ENCODE measurements at regions not wholly inside any gene's neighbourhood (a gene's known extent, or its start where the extent isn't known, plus 50 kb on each side); places are given as distances from the start of the nearest gene placed in this dataset.

DNA sequence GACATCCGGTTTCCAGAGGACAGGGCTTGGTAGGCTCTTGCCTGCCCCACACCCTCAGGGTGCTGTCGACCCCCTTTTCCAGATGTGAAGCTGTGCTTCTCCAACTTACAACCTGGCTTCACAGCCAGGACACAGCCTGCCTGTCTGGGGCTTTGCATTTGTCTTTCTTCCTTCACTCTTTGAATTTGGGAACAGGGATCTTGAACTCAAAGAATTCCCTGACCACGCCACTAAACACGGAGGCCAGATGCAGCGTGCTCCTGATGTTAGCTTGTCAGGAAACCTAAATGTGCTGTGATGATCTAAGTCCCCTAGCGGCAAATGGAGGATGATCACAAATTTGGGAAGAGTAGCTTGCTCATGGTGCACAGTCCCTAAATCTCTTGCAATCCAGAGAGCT is 244.8 kb upstream of the RGMA start:
- in situ Hi-C loops (cut with HindIII; ENCODE audit: low sequenced_read_pairs): loop anchor here (5.0 kb wide), 1 partner anchor 56 kb away; no protein-coding TSS in a partner anchor

DNA sequence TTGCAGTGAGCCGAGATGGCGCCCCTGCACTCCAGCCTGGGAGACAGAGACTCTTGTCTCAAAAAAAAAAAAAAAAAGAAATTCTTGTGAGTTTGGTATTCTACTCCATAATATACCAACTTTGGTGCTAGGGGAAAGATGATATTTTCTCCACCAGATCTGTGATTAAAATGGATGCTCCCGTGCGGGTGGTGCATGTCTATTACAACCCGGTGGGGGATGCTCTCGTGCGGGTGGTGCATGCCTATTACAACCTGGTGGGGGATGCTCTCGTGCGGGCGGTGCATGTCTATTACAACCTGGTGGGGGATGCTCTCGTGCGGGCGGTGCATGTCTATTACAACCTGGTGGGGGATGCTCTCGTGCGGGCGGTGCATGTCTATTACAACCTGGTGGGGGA is 244.1 kb upstream of the RGMA start:
- in situ Hi-C loops (cut with HindIII; ENCODE audit: low sequenced_read_pairs): loop anchor here (5.0 kb wide), 1 partner anchor 56 kb away; no protein-coding TSS in a partner anchor

GRCh38 chr15:93332168-93332553 is 243.2 kb upstream of the RGMA start:
- in situ Hi-C loops (cut with HindIII; ENCODE audit: low sequenced_read_pairs): loop anchor here (5.0 kb wide), 1 partner anchor 55 kb away; no protein-coding TSS in a partner anchor

DNA sequence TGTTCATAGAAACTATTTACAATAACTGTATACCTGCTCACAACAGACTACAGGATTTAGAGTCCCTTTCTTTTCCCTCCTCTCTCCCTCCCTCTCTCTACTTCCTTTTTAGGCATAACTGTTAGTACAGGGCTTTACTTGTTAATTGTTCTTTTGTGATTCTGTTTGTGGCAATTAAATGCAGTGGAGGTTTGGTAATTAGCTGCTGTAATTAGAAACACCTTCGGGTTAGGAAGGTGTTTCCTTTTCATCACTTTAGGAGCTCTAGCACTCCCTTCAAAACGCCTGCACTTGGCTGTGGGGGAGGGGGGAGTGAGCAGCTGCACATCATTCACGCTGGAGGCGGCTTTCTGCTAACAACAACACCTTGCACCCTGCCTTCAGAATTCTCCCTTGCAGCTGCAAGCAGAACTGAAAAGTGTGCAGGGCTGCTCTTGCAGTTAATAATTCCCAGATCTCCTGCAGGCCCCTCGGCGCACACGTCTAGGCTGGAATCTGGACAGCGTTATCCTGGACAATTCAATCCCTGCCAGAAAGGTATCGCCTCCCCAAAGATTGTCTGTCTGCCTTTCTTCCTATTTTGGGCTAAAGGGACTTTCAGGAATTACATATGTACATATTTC is 242.6 kb upstream of the RGMA start:
- in situ Hi-C loops (cut with HindIII; ENCODE audit: low sequenced_read_pairs): loop anchor here (5.0 kb wide), 1 partner anchor 54 kb away; no protein-coding TSS in a partner anchor

- in situ Hi-C loops (cut with HindIII; ENCODE audit: low sequenced_read_pairs): loop anchor here (5.0 kb wide), 1 partner anchor 54 kb away; no protein-coding TSS in a partner anchor
These were observed 242.0 kb upstream of the RGMA start for GRCh38 chr15:93330912-93331544.

- in situ Hi-C loops (cut with HindIII; ENCODE audit: low sequenced_read_pairs): no loop called here
These were observed 238.4 kb upstream of the RGMA start for GRCh38 chr15:93327364-93327763.

DNA sequence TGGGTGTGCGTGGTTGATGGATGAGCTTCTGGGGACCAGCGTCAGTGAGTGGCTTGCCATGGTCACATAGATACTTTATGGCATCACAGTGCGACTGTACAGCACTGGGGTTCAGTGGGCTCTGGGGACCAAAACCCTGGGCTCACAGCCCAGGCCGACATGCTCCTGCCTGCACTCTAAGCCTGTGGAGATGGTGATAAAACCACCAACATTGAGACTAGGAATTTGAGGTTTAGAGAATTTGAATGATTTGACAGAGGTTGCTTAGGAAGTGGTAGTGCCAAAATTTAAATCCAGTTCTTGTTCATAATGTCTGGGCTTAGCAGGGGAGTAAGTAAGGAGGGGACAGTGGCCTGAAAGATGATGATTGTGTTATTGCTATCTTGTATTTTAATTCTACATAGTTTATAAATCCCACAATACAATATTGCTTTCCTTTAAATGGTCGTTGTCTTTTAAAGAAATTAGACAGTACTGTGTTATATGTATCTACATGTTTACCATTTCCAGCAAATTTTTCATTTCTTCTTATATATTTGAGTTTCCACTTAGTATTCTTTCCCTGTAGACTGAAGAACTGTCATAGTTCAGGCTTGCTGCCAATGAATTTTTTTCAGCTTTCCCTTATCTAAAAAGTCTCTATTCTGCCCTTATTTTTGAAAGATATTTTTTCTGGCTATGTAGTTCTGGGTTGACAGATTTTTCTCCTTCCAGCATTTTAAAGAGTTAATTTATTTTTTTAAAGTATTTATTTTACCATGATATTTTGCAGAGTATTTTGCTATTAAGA is 235.4 kb upstream of the RGMA start:
- in situ Hi-C loops (cut with HindIII; ENCODE audit: low sequenced_read_pairs): no loop called here

DNA sequence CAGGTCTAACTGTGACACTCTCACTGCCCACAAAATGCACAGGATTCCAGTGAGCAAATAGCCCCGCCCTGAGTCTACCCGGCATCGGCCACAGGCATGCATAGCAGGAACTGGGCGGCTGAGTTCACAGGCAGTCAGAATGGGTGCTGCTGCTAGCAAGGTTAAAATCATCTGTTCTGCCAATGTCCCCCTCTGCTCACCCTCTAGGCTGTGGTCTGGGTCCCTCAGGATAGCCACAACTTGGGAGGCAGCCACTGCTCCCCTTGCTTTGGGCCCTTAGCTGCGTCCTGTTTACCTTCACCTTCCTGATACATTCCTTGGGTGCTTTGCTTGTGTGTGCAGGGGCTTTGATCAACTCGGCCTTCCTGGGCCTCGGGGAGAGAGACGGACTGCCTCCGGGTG is 232.9 kb upstream of the RGMA start:
- in situ Hi-C loops (cut with HindIII; ENCODE audit: low sequenced_read_pairs): no loop called here

- in situ Hi-C loops (cut with HindIII; ENCODE audit: low sequenced_read_pairs): no loop called here
These were observed 230.3 kb upstream of the RGMA start for GRCh38 chr15:93319121-93319814.

DNA sequence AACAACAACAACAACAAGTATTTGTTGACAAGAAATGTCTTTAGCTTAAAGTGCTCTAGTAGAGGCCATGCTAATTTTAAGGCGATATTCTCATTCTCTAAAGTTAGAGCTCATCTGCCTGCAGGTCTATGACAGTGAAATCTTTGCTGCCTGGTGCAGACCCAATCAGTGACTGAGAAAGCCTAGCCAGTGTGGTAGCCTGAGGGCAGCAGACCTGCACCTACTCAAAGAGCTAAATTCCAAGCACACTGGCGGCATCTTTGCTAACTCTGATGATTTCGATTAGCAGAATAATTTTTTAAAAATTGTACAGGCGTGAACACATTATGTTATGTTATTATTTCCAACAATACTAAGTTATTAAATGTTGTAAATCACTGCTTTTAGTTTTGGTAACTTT is 228.8 kb upstream of the RGMA start:
- in situ Hi-C loops (cut with HindIII; ENCODE audit: low sequenced_read_pairs): no loop called here

- in situ Hi-C loops (cut with HindIII; ENCODE audit: low sequenced_read_pairs): no loop called here
These were observed 225.2 kb upstream of the RGMA start for GRCh38 chr15:93314245-93314644.

- in situ Hi-C loops (cut with HindIII; ENCODE audit: low sequenced_read_pairs): no loop called here
These were observed 224.0 kb upstream of the RGMA start for GRCh38 chr15:93312891-93313486.

DNA sequence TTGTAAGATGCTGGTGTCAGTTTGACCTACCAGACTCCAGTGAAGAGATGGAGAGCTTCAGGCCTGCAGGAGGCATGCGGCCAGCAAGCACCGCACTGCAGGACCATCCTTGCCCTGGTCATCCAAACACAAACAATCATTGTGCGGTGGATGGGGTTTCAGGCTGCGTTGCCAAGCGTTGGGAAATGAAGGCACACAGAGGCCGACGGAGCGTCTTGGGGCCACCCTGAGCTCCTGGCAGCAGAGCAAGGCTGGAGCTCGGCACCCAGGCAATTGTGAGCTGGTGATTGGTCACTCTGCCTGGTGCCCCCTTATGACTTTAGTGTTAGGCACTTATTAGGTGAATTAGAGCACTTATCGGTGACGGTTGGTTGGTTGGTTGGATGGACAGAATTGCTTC is 222.6 kb upstream of the RGMA start:
- in situ Hi-C loops (cut with HindIII; ENCODE audit: low sequenced_read_pairs): no loop called here

GRCh38 chr15:93308026-93308690 is 219.1 kb upstream of the RGMA start:
- in situ Hi-C loops (cut with HindIII; ENCODE audit: low sequenced_read_pairs): no loop called here

- in situ Hi-C loops (cut with HindIII; ENCODE audit: low sequenced_read_pairs): no loop called here
These were observed 218.5 kb upstream of the RGMA start for GRCh38 chr15:93307513-93307912.

DNA sequence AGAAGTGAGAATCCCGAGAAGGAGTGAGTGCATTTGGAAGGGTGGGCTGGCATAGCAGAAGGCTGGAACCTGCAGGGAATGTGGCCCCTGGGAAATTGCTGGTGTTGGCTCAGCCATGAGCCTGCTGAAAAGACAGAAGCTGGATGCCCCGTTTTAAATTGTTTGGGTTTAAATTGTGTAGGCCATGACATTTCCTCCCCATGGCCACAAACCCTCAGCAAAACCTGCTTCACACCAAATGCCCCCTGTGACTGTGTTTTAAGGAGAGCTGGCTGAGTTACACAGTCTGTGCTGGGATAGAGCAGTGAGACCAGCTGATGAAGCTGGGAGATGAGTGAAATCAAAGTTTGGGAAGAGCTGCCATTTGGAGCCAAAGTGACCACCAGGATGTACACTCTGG is 216.3 kb upstream of the RGMA start:
- in situ Hi-C loops (cut with HindIII; ENCODE audit: low sequenced_read_pairs): no loop called here

GRCh38 chr15:93302080-93302765 is 213.2 kb upstream of the RGMA start:
- in situ Hi-C loops (cut with HindIII; ENCODE audit: low sequenced_read_pairs): no loop called here

DNA sequence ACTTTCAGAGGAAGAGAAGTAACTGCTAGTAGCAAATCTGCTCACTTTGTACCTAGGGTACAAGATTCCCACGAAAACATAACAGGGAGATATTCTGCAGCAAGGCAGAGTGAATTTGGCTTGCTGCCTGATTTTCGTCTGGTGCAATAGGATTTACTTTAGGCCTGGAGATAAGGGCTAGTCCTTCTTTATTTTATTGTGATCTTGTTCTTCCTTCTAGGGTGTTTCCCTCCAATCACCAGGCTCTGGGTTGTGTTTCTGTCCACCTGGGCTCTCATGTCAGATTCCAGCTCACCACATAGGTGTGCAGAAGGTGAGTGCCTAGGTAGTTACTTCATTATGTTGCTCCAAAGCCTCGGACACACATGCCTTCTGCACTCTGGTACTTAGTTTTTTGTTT is 211.8 kb upstream of the RGMA start:
- in situ Hi-C loops (cut with HindIII; ENCODE audit: low sequenced_read_pairs): no loop called here

- in situ Hi-C loops (cut with HindIII; ENCODE audit: low sequenced_read_pairs): no loop called here
These were observed 210.7 kb upstream of the RGMA start for GRCh38 chr15:93299675-93300074.

GRCh38 chr15:93298901-93299300 is 209.9 kb upstream of the RGMA start:
- in situ Hi-C loops (cut with HindIII; ENCODE audit: low sequenced_read_pairs): no loop called here
